GM12873 (cell line): ENCODE measurements at regions not wholly inside any gene's neighbourhood (a gene's known extent, or its start where the extent isn't known, plus 50 kb on each side); places are given as distances from the start of the nearest gene placed in this dataset.

Experiments used
- CTCF ChIP-seq: IDR thresholded peaks from 2 replicates; pipeline ENCODE4 v1.5.1; 2012; ENCODE audit warnings: low read depth, mild to moderate bottlenecking, moderate library complexity, low read length, control low read depth; ENCODE audit not compliant: insufficient read depth; ENCODE audit errors: missing control alignments

DNA sequence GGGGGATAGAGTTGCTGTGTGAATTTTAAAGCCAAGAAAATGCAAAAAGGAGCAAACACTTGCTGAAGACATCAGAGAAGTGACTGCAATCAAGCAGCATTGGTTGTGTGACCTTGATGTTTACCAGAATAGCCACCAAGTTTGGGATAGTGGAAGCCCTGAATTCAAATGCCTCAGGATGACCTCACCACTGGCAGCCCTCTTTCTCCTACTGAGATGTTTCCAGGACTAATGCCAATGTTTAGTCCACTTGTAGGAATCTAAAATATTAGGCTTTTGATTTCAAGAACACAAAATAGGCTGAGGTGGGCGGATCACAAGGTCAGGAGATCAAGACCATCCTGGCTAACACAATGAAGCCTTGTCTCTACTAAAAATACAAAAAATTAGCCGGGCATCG is 112.2 kb upstream of the NUDT12 start:
- no peak for TF ChIP-seq CTCF

- TF ChIP-seq CTCF = no peak
Observed at GRCh38 chr5:103674251-103674650, 111.7 kb upstream of the NUDT12 start.

DNA sequence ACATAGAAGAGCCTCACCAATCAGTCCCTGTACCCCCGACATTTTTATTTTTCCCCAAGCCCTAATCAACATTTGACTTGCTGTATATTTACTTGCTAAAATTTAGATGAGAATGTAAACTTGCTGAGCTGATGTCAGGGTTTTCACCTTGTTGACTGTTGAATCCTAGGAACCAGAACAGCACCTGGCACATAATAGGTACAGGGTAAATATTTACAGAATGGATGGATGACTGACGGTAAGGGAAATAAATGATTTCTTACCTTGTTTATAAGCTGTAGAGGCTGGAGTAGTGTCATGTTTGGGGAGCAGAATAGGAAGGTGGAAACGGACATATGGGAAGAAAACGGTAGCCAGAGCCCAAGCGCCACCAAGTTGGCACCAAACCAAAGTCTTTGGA is 107.0 kb upstream of the NUDT12 start:
- no peak for TF ChIP-seq CTCF

- TF ChIP-seq CTCF = no peak
Observed at GRCh38 chr5:103668281-103668680, 105.7 kb upstream of the NUDT12 start.

GRCh38 chr5:103667068-103667467 is 104.5 kb upstream of the NUDT12 start:
- no peak for TF ChIP-seq CTCF

- no peak for TF ChIP-seq CTCF
Observed at GRCh38 chr5:103657301-103657700, 94.7 kb upstream of the NUDT12 start.

DNA sequence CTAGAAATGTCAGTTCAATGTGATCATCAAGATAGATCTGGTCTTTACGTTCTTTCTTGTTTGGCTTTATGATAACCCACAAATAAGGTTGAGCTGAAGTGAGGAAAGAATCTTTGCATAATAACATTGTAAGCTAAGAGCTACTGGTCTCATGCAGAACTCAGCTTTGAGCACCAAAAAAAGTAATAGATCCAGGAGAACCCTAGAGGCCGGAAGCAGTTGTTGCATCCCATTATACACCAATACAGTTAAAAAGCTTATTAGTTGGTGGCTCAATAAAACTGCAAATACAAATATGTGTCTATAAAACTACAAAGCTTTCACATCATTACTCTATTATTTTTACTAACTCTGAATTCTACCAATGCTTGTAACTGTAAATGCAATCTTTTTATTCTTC is 85.5 kb upstream of the NUDT12 start:
- TF ChIP-seq CTCF = peak; percentile 4
